ENCODE measurements at regions not wholly inside any gene's neighbourhood (a gene's known extent, or its start where the extent isn't known, plus 50 kb on each side); places are given as distances from the start of the nearest gene placed in this dataset.

- ATAC-seq (ENCODE audit: low read depth) = no peak
- Histone ChIP-seq H3K18ac (ENCODE audit: low read depth, low read length) (no peak overlapping the region), H4K5ac (ENCODE audit: low read depth, low read length) (no peak overlapping the region), H3K36me3 (ENCODE audit: control insufficient read depth, insufficient read depth, low read length) (no peaks in the 10 kb centered on the region), H3K27ac (ENCODE audit: insufficient read depth, low read length) (no peak overlapping the region), H3K4ac (ENCODE audit: low read depth, low read length) (no peak overlapping the region), H3K9me3 (ENCODE audit: control insufficient read depth, insufficient read depth, low read length) (no peaks in the 10 kb centered on the region), H3K56ac (ENCODE audit: extremely low read depth, insufficient read depth, low read length) (no peak overlapping the region), H2BK120ac (ENCODE audit: low read depth, low read length) (no peak overlapping the region), H3K4me1 (ENCODE audit: control insufficient read depth, insufficient read depth, low read length) (no peaks in the 10 kb centered on the region), H2BK5ac (ENCODE audit: low read depth, low read length, poor library complexity, severe bottlenecking) (no peak overlapping the region), H2BK15ac (ENCODE audit: low read depth, low read length) (no peak overlapping the region), H3K4me3 (ENCODE audit: insufficient read depth, low read depth, low read length) (no peak overlapping the region), H2AK5ac (ENCODE audit: low read depth, low read length) (no peak overlapping the region), H2AK9ac (replicated peaks; ENCODE audit: low read depth, low read length, poor library complexity) (no peak overlapping the region), H3K23ac (ENCODE audit: low read depth, low read length) (no peak overlapping the region), H4K20me1 (ENCODE audit: insufficient read depth, low read length) (no peaks in the 10 kb centered on the region), H4K91ac (ENCODE audit: insufficient read depth, low read depth, low read length) (no peak overlapping the region), H2AFZ (replicated peaks; ENCODE audit: low read length, poor library complexity) (no peak overlapping the region), H3K14ac (replicated peaks; ENCODE audit: low read depth, low read length) (no peak overlapping the region), H3K9ac (ENCODE audit: low read depth, low read length) (no peak overlapping the region), H4K8ac (ENCODE audit: low read depth in 2 of 2, low read length in 2 of 2) (no peak overlapping the region), H3K9me1 (ENCODE audit: insufficient read depth, low read length) (no peaks in the 10 kb centered on the region), H3K27me3 (ENCODE audit: control insufficient read depth, insufficient read depth, low read length) (no peaks in the 10 kb centered on the region), H3K79me1 (ENCODE audit: low read depth in 1 of 2, low read length in 2 of 2) (no peaks in the 10 kb centered on the region), H2BK20ac (ENCODE audit: low read depth, low read length) (no peak overlapping the region), H3K4me2 (ENCODE audit: low read depth, low read length) (no peak overlapping the region)
- in situ Hi-C loops (cut with MboI; ENCODE audit: low sequenced_read_pairs) (no loop called here), dilution Hi-C loops (cut with HindIII; ENCODE audit: low sequenced_read_pairs, unreplicated experiment) (no loop called here), intact Hi-C loops (cut with micrococcal nuclease) (no loop called here)
- CTCF ChIA-PET = no interaction called here
- DNase-seq = no peak
- WGBS, 2 experiments (ENCODE audit: extremely low coverage in 2 of 2, insufficient read length in 1 of 2) = no CpG with 5 or more reads among the region's 5 CpGs
- no TSS peak for BruUV-seq (replicated peaks)
- TF ChIP-seq NFE2L2 (IDR thresholded peaks at IDR 0.05; ENCODE audit: low read depth, low read length) (no peak), CHD1 (IDR thresholded peaks at IDR 0.05; ENCODE audit: low read depth, low read length) (no peak), CEBPB (IDR thresholded peaks at IDR 0.05; ENCODE audit: low read depth, low read length) (peak; percentile 76), RFX5 (IDR thresholded peaks at IDR 0.05; ENCODE audit: low read depth, low read length) (no peak), USF2 (IDR thresholded peaks at IDR 0.05; ENCODE audit: low read depth, low read length) (no peak)
- POLR2A ChIA-PET (ENCODE audit: unreplicated experiment) = no interaction called here
Observed at GRCh38 chr5:145129797-145130196, 705.3 kb downstream of the PRELID2 start.

All from IMR-90 (cell line).